Activated CD4-positive, alpha-beta T cell treated with anti-CD3 and anti-CD28 coated beads, Interleukin-2, amount 50 U/mL, for 1 hour (primary cell): ENCODE measurements at regions not wholly inside any gene's neighbourhood (a gene's known extent, or its start where the extent isn't known, plus 50 kb on each side); places are given as distances from the start of the nearest gene placed in this dataset.
"Not testable (repeated sequence)": the region's sequence is repeated elsewhere in the genome, so short reads cannot be mapped to it uniquely, and the experiment has no call there.

Experiments
- DNase-seq: peaks from one replicate; pipeline ENCODE4 v3.0.0-alpha.2; 2020

- no peak for DNase-seq
Measured at GRCh38 chr2:118604811-118605210, 242.6 kb downstream of the EN1 start.

DNA sequence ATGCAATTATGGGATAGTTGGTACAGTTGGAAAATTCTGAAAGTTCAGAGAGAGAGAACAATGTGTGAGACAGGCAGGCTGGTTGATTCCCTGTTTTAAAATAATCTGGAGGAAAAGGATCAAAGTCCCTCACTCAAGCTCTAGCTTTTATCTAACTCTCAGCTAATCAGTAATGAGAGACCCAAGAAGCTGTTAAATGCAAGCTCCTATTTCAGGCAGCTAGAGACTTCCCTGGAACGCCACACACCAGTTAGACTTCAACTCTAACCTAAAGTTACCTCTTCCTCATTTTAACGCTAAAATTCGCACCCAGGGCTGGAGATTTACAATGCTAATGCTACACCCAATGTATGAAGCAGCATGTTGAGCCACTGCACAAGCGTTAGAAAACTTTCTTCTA, 243.1 kb downstream of the EN1 start:
- DNase-seq, result no peak

- DNase-seq, result no peak
Measured at GRCh38 chr2:118599141-118599540, 248.3 kb downstream of the EN1 start.

DNA sequence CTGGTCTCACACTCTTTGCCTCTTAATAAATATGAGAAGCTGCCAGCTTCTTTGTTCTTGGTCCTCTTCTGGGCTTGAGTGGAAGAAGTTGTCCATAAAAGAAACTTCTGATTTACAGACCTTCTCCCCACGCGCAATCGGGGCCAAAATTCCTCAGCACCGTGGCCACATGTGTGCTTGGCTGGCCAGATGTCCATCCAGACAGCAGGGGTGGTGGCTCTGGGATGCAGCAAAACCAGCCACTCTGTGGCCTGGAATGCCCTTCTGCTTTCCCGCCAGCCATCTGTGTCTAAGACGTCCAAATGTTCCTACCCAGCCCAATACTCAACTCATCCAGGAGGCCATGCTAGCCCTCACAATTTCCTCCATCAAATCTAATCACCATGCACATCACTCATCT, 250.8 kb downstream of the EN1 start:
- DNase-seq, result no peak

DNA sequence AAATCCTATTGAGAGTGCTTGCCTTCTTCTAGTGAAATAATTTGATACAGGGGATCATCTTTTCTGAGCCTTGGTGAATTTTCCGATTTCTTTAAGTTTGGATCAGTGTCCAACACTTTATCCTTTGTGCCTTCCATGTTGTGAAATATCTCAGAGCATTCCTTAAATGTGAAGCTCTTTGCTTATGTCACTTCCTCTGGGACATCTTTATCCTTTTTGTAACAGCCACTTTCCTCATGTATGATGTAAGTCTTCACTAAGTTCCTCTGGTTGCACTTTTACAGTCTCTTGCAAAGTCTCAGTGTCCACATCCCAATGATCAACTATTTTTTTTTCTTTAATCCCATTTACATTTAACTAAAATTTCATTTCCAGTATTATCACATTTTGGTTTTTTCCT, 254.2 kb downstream of the EN1 start:
- no peak for DNase-seq

DNA sequence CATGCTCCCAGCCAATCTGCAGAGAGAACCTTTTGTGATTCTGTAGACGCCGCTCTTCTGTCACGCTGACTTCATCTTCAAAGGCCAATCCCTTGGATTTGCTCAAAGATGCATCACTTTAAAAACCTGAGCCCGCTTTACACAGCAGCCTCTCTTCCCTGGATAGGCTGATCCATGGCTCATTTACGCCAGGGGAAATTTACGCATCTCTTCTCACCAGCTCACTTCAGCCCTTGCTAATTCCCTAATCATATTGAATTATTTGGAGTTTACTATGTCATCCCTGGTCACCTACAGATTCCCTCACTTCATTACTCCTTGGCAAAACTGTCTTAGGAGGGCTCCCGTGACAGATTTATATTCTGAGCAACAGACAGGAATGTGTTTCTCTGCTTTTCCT, 256.2 kb downstream of the EN1 start:
- no peak for DNase-seq

GRCh38 chr2:118589721-118590120, 257.7 kb downstream of the EN1 start:
- no peak for DNase-seq

- DNase-seq, result no peak
Measured at GRCh38 chr2:118588850-118589249, 258.6 kb downstream of the EN1 start.

GRCh38 chr2:118586312-118586711, 261.1 kb downstream of the EN1 start:
- DNase-seq, result no peak

DNA sequence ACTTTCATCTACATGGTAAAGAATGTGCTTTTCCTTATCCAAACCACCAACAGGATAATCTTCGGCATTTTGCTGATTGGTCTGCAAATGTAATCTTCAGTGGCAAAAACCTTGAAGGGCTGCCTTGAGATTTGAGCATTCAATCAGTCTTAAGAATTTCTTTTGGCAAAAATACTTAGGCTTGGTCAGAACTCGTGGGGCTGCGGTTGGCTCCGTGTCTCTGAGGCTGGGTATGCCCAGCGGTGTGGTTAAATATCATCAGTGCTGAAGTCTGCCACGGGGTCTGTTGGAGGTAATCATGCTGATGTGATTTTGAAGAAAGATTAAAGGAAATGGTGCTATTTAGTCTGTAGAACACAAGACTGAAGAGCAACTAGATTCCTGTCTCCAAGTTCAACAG, 262.6 kb downstream of the EN1 start:
- DNase-seq, result no peak

DNA sequence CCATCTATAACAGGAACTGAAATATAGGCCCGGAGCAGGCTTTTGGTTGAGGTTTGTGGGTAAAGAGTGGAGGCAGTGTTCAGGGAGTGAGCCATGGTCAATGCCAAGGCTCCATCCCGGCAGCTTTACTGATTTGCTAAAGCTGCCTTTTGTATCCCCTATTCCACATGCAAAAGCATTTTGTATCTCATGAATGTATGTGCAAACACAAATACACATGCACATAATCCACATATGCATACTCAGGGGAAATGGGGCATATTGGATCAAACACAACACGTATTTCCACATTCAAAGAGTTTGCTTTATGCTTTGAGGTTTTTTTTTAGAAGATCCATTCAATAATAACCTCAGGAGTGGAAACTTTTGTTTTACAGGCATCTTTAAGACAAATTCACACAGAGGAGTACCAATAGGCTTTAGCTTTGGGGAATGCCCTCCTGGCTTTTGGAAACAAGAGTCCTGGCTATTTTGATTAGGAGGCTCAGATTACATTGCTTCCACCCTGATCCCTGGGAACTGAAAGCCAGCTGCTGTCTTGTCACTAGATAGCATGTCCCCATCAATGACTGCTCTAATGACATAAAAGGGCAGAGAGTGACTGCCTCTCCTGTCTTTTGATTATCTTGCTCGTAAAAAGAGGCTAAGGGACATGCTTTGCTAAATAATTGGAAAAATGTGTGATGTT, 263.2 kb downstream of the EN1 start:
- no peak for DNase-seq

- DNase-seq, result no peak
Measured at GRCh38 chr2:118582058-118582457, 265.4 kb downstream of the EN1 start.

GRCh38 chr2:118580651-118581050, 266.8 kb downstream of the EN1 start:
- no peak for DNase-seq

- DNase-seq, result no peak
Measured at GRCh38 chr2:118580107-118580506, 267.3 kb downstream of the EN1 start.

GRCh38 chr2:118577202-118577601, 270.2 kb downstream of the EN1 start:
- DNase-seq, result no peak

GRCh38 chr2:118576109-118576855, 271.2 kb downstream of the EN1 start:
- DNase-seq, result no peak

DNA sequence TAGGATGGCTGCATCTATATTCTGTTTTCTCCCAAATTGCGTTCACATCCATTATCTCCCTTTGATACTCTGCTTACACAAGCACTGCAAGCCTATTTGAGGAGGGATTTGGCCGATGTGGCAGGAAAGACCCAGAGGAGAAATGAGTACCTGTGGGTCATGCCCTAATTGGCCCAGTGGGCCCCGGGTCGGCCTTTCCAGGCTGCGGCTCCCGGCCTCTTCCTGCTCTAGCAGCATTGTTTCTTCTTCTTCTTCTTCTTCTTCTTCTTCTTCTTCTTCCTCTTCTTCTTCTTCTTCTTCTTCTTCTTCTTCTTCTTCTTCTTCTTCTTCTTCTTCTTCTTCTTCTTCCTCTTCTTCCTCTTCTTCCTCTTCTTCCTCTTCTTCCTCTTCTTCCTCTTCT, 275.1 kb downstream of the EN1 start:
- not testable (repeated sequence) for DNase-seq

GRCh38 chr2:118569876-118570535, 277.4 kb downstream of the EN1 start:
- DNase-seq, result no peak

DNA sequence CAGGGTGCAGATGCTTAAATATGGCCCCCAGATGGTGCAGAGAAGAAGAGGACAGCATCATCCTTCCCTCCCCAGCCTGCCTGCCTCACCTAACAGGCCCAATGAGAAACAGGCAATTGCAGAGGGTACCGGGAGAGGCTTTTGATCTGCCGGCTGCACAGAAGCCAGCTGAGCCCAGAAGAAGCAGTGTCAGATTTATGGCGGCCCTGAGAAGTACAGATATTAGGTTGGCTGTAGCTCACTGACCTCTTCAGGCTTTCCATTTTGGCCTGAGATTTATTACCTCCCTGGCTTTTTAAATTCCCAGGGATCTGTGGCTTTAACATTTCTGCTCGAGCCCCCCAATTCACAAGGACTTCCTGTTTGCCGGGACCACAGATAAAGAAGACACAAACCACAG, 278.7 kb downstream of the EN1 start:
- DNase-seq, result no peak

DNA sequence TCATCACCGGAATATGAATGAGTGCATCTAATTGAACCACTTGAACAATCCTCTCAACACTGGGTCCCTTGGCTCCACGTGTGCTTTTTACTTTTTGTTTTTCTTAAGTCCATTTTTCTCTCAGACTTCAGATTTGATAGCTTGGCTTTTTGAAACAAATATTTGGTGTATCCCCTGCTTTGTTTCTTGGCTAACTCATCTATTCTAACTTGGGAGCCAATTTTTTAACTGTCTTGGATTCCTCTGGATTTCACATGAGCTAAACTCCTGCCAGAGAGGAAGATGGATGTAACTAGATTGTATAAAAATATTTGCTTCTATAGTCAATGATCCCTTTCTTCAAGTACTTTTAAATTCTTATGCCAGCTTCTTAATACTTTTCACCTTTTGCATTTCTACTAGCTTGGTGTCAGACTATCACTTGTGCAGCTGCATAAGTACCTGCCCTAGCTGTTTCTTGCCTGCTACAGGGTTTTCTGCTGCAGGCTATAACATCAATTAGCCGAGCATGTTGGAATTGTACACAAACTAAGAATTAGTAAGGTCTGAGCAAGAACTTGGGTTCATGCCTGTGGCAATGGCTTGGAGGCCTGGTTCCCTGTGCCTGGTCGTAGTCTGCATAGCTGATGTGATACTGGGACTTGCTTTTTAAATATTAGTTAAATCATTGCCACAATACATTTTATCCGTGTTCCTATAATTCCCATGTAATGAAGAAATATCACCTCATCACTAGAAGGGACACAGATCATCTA, 281.5 kb downstream of the EN1 start:
- DNase-seq, result no peak

DNA sequence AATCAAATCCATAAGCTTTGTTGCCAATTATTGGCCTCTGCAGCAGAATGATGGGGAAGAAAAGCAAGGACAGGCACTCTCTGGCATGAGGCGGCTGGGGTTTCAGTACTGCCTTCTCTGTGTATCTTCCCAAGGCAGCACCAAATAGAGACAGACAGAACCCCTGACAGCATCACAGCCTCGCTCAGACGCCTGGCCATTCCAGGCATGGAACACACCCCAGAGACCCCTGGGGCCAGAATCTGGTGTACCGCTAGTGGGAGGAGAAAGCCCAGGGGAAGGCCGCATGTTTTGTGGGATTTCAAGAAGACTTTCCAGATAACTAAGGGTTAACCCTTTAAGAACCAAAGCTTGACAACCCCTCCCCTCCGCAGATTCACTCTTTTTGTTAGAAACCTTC, 282.1 kb downstream of the EN1 start:
- no peak for DNase-seq

- DNase-seq, result no peak
Measured at GRCh38 chr2:118562144-118562543, 285.3 kb downstream of the EN1 start.

DNA sequence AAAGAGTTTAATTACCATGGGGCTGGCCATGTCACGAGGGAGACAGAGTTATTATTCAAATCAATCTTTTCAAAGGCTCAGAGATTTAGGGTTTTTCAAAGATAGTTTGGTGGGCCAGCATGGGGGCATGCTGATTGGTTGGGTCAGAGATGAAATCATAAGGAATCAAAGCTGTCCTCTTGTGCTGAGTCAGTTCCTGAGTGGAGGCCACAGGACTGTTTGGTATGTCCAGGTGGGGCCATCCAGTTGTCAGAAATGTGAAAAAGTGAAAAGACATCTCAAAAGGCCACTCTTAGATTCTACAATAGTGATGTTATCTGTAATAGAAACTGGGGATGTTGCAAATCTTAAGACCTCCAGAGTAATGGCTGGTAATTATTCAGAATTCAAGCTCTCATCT, 288.6 kb downstream of the EN1 start:
- no peak for DNase-seq

DNA sequence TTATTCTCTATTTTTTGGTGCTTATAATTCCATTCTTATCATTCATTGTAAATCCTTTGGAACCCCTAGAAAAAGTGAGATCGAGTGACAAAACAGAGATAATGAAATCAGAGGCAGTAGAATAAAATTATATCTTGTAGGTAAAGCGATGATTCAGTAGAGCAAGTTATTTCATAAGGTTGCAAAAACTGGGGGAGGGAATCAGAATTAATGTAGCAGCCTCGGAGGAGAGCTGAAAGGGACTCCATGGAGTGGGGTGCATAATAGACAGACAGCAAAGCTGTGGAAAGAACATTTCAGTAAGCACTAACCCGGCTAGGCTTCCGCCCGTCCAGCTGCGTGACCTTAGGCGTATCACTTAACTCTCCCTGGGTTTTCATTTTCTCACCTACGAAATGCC, 289.7 kb downstream of the EN1 start:
- no peak for DNase-seq
